ENCODE measurements at regions not wholly inside any gene's neighbourhood (a gene's known extent, or its start where the extent isn't known, plus 50 kb on each side); places are given as distances from the start of the nearest gene placed in this dataset.

GRCh38 chr3:81947359-81947758, 185.9 kb upstream of the GBE1 start:
- H3K4me3 ChIP-seq (ENCODE audit: severe bottlenecking): no peak overlapping the region
- H3K4me1 ChIP-seq (ENCODE audit: insufficient read depth, poor library complexity, severe bottlenecking): no peaks in the 10 kb centered on the region
- ATAC-seq (ENCODE audit: low read depth): no peak
- H3K27ac ChIP-seq (ENCODE audit: poor library complexity, severe bottlenecking): no peak overlapping the region
- no peak for DNase-seq (ENCODE audit: low spot score)
- no peaks in the 10 kb centered on the region for H3K9me3 ChIP-seq (ENCODE audit: severe bottlenecking)
- H3K27me3 ChIP-seq (ENCODE audit: insufficient read depth, poor library complexity, severe bottlenecking): no peaks in the 10 kb centered on the region
- H3K36me3 ChIP-seq (ENCODE audit: low read depth): no peaks in the 10 kb centered on the region
- TF ChIP-seq, protein P1, sequence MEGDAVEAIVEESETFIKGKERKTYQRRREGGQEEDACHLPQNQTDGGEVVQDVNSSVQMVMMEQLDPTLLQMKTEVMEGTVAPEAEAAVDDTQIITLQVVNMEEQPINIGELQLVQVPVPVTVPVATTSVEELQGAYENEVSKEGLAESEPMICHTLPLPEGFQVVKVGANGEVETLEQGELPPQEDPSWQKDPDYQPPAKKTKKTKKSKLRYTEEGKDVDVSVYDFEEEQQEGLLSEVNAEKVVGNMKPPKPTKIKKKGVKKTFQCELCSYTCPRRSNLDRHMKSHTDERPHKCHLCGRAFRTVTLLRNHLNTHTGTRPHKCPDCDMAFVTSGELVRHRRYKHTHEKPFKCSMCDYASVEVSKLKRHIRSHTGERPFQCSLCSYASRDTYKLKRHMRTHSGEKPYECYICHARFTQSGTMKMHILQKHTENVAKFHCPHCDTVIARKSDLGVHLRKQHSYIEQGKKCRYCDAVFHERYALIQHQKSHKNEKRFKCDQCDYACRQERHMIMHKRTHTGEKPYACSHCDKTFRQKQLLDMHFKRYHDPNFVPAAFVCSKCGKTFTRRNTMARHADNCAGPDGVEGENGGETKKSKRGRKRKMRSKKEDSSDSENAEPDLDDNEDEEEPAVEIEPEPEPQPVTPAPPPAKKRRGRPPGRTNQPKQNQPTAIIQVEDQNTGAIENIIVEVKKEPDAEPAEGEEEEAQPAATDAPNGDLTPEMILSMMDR (IDR thresholded peaks at IDR 0.05; ENCODE audit: poor library complexity, severe bottlenecking): no peak

GRCh38 chr3:81938681-81939080, 177.2 kb upstream of the GBE1 start:
- no peaks in the 10 kb centered on the region for H3K36me3 ChIP-seq (ENCODE audit: low read depth)
- H3K27ac ChIP-seq (ENCODE audit: poor library complexity, severe bottlenecking): no peak overlapping the region
- H3K9me3 ChIP-seq (ENCODE audit: severe bottlenecking): no peaks in the 10 kb centered on the region
- no peak overlapping the region for H3K4me3 ChIP-seq (ENCODE audit: severe bottlenecking)
- no peaks in the 10 kb centered on the region for H3K4me1 ChIP-seq (ENCODE audit: insufficient read depth, poor library complexity, severe bottlenecking)
- TF ChIP-seq, protein P1 (IDR thresholded peaks at IDR 0.05; ENCODE audit: poor library complexity, severe bottlenecking): no peak
- no peaks in the 10 kb centered on the region for H3K27me3 ChIP-seq (ENCODE audit: insufficient read depth, poor library complexity, severe bottlenecking)
- ATAC-seq (ENCODE audit: low read depth) (no peak), DNase-seq (ENCODE audit: low spot score) (no peak)

DNA sequence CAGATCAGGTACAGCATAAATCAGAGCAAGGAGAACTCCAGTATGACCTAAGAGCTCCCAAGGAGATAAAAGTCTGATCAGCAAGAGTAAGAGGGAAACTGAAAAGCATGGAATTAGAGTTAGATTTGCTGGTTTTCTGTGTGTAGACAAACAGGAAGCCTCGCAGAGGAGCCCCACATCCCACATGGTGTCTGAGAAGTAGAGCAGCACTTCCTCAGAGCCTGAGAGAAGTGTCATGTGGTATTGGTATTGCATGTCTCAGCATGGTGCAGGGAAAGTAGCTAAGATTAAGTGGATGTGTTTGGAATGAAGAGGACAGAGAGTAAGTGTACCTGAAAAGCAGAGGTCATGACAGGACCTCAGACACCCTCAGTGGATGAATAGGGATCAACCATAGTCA, 175.4 kb upstream of the GBE1 start:
- no peaks in the 10 kb centered on the region for H3K27me3 ChIP-seq (ENCODE audit: insufficient read depth, poor library complexity, severe bottlenecking)
- no peak overlapping the region for H3K4me3 ChIP-seq (ENCODE audit: severe bottlenecking)
- TF ChIP-seq, protein P1 (IDR thresholded peaks at IDR 0.05; ENCODE audit: poor library complexity, severe bottlenecking): no peak
- H3K4me1 ChIP-seq (ENCODE audit: insufficient read depth, poor library complexity, severe bottlenecking): no peaks in the 10 kb centered on the region
- no peak for ATAC-seq (ENCODE audit: low read depth)
- H3K9me3 ChIP-seq (ENCODE audit: severe bottlenecking): no peaks in the 10 kb centered on the region
- no peak for DNase-seq (ENCODE audit: low spot score)
- H3K27ac ChIP-seq (ENCODE audit: poor library complexity, severe bottlenecking): no peak overlapping the region
- no peaks in the 10 kb centered on the region for H3K36me3 ChIP-seq (ENCODE audit: low read depth)

- no peak overlapping the region for H3K4me3 ChIP-seq (ENCODE audit: severe bottlenecking)
- ATAC-seq (ENCODE audit: low read depth): no peak
- H3K9me3 ChIP-seq (ENCODE audit: severe bottlenecking): no peaks in the 10 kb centered on the region
- TF ChIP-seq, protein P1 (IDR thresholded peaks at IDR 0.05; ENCODE audit: poor library complexity, severe bottlenecking): no peak
- no peaks in the 10 kb centered on the region for H3K4me1 ChIP-seq (ENCODE audit: insufficient read depth, poor library complexity, severe bottlenecking)
- no peak overlapping the region for H3K27ac ChIP-seq (ENCODE audit: poor library complexity, severe bottlenecking)
- no peak for DNase-seq (ENCODE audit: low spot score)
- no peaks in the 10 kb centered on the region for H3K36me3 ChIP-seq (ENCODE audit: low read depth)
- no peaks in the 10 kb centered on the region for H3K27me3 ChIP-seq (ENCODE audit: insufficient read depth, poor library complexity, severe bottlenecking)
Observed at GRCh38 chr3:81932681-81933080, 171.2 kb upstream of the GBE1 start.

GRCh38 chr3:81931265-81932251, 170.1 kb upstream of the GBE1 start:
- H3K9me3 ChIP-seq (ENCODE audit: severe bottlenecking): no peaks in the 10 kb centered on the region
- TF ChIP-seq, protein P1 (IDR thresholded peaks at IDR 0.05; ENCODE audit: poor library complexity, severe bottlenecking): no peak
- no peak for DNase-seq (ENCODE audit: low spot score)
- H3K27ac ChIP-seq (ENCODE audit: poor library complexity, severe bottlenecking): no peak overlapping the region
- no peaks in the 10 kb centered on the region for H3K36me3 ChIP-seq (ENCODE audit: low read depth)
- no peaks in the 10 kb centered on the region for H3K4me1 ChIP-seq (ENCODE audit: insufficient read depth, poor library complexity, severe bottlenecking)
- no peaks in the 10 kb centered on the region for H3K27me3 ChIP-seq (ENCODE audit: insufficient read depth, poor library complexity, severe bottlenecking)
- H3K4me3 ChIP-seq (ENCODE audit: severe bottlenecking): no peak overlapping the region
- no peak for ATAC-seq (ENCODE audit: low read depth)
